ENCODE measurements at regions not wholly inside any gene's neighbourhood (a gene's known extent, or its start where the extent isn't known, plus 50 kb on each side); places are given as distances from the start of the nearest gene placed in this dataset.

DNA sequence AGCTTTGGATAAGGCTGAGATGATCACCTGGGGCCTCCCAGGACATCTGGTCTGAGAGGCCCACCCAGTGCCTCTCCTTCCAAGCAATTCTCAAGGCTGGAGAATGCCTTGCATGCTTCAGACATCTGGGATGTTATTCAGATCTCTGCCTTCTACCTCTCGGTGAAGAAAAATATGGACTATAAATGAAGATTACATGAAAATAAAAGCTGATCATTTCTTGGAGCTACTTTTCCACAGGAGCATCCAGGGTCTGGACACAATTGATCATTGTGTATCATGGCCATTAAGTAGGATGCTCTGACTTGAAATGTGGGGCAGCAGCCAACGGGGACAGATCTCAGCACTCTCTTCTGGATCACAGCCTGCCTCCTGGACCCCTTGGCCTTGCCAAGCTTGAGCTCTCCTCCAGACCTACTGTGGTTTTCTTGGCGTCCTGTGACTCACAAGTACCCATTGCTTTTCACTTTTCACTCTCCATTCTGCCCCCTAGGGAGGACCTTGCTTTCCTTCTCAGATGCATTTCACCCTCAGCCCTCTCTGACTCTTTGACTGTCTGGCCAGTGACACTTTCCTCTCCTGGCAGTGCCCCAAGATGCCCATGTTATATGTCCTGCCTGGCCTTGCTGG is 203.1 kb downstream of the INSIG2 start:
- no peak overlapping the region for H3K4me3 ChIP-seq (ENCODE audit: low read depth in 1 of 3, low read length in 3 of 3)
- TF ChIP-seq HNF4A (conservative IDR thresholded peaks at IDR 0.05) (no peak), JUND (IDR thresholded peaks at IDR 0.05) (no peak), EGR1 (IDR thresholded peaks at IDR 0.05; ENCODE audit: low read depth in 2 of 2) (no peak), FOXA2 (IDR thresholded peaks at IDR 0.05) (no peak), GABPA (IDR thresholded peaks at IDR 0.05 in 1 of 2, conservative IDR thresholded peaks at IDR 0.05 in 1 of 2) (no peak), RXRA (IDR thresholded peaks at IDR 0.05) (no peak), YY1 (IDR thresholded peaks at IDR 0.05) (no peak), TAF1 (conservative IDR thresholded peaks at IDR 0.05) (no peak)
- TF ChIP-seq, protein P1, sequence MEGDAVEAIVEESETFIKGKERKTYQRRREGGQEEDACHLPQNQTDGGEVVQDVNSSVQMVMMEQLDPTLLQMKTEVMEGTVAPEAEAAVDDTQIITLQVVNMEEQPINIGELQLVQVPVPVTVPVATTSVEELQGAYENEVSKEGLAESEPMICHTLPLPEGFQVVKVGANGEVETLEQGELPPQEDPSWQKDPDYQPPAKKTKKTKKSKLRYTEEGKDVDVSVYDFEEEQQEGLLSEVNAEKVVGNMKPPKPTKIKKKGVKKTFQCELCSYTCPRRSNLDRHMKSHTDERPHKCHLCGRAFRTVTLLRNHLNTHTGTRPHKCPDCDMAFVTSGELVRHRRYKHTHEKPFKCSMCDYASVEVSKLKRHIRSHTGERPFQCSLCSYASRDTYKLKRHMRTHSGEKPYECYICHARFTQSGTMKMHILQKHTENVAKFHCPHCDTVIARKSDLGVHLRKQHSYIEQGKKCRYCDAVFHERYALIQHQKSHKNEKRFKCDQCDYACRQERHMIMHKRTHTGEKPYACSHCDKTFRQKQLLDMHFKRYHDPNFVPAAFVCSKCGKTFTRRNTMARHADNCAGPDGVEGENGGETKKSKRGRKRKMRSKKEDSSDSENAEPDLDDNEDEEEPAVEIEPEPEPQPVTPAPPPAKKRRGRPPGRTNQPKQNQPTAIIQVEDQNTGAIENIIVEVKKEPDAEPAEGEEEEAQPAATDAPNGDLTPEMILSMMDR (IDR thresholded peaks at IDR 0.05; ENCODE audit: low read depth, low read length, missing input control), result no peak
- TF ChIP-seq, protein P2, sequence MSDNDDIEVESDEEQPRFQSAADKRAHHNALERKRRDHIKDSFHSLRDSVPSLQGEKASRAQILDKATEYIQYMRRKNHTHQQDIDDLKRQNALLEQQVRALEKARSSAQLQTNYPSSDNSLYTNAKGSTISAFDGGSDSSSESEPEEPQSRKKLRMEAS (IDR thresholded peaks at IDR 0.05), result no peak
- TF ChIP-seq, protein P3, sequence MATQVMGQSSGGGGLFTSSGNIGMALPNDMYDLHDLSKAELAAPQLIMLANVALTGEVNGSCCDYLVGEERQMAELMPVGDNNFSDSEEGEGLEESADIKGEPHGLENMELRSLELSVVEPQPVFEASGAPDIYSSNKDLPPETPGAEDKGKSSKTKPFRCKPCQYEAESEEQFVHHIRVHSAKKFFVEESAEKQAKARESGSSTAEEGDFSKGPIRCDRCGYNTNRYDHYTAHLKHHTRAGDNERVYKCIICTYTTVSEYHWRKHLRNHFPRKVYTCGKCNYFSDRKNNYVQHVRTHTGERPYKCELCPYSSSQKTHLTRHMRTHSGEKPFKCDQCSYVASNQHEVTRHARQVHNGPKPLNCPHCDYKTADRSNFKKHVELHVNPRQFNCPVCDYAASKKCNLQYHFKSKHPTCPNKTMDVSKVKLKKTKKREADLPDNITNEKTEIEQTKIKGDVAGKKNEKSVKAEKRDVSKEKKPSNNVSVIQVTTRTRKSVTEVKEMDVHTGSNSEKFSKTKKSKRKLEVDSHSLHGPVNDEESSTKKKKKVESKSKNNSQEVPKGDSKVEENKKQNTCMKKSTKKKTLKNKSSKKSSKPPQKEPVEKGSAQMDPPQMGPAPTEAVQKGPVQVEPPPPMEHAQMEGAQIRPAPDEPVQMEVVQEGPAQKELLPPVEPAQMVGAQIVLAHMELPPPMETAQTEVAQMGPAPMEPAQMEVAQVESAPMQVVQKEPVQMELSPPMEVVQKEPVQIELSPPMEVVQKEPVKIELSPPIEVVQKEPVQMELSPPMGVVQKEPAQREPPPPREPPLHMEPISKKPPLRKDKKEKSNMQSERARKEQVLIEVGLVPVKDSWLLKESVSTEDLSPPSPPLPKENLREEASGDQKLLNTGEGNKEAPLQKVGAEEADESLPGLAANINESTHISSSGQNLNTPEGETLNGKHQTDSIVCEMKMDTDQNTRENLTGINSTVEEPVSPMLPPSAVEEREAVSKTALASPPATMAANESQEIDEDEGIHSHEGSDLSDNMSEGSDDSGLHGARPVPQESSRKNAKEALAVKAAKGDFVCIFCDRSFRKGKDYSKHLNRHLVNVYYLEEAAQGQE (IDR thresholded peaks at IDR 0.05), result no peak
- TF ChIP-seq, protein P4, sequence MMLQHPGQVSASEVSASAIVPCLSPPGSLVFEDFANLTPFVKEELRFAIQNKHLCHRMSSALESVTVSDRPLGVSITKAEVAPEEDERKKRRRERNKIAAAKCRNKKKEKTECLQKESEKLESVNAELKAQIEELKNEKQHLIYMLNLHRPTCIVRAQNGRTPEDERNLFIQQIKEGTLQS (IDR thresholded peaks at IDR 0.05), result no peak
- DNase-seq (ENCODE audit: low spot score), result no peak
- H3K36me3 ChIP-seq (ENCODE audit: control insufficient read depth in 4 of 4, insufficient read depth in 3 of 4, low read depth in 1 of 4, low read length in 3 of 4), result no peaks in the 10 kb centered on the region
- H3K4me1 ChIP-seq (ENCODE audit: control insufficient read depth in 4 of 4, insufficient read depth in 4 of 4, low read length in 3 of 4), result no peaks in the 10 kb centered on the region
- H3K27me3 ChIP-seq (ENCODE audit: control insufficient read depth in 4 of 4, insufficient read depth in 4 of 4, low read length in 3 of 4), result peaks cover 0 to 2% (median 0%) of the 10 kb centered on the region in 4 donors
- 82% methylated on average over 3 of the region's 3 CpGs for WGBS
- H3K9me3 ChIP-seq (ENCODE audit: control insufficient read depth in 4 of 4, low read length in 3 of 4), result no peaks in the 10 kb centered on the region
- H3K9ac ChIP-seq (ENCODE audit: low read depth in 1 of 2, low read length in 2 of 2), result no peak overlapping the region
- no peak overlapping the region for H3K27ac ChIP-seq (ENCODE audit: low read depth in 1 of 2, low read length in 2 of 2)

DNA sequence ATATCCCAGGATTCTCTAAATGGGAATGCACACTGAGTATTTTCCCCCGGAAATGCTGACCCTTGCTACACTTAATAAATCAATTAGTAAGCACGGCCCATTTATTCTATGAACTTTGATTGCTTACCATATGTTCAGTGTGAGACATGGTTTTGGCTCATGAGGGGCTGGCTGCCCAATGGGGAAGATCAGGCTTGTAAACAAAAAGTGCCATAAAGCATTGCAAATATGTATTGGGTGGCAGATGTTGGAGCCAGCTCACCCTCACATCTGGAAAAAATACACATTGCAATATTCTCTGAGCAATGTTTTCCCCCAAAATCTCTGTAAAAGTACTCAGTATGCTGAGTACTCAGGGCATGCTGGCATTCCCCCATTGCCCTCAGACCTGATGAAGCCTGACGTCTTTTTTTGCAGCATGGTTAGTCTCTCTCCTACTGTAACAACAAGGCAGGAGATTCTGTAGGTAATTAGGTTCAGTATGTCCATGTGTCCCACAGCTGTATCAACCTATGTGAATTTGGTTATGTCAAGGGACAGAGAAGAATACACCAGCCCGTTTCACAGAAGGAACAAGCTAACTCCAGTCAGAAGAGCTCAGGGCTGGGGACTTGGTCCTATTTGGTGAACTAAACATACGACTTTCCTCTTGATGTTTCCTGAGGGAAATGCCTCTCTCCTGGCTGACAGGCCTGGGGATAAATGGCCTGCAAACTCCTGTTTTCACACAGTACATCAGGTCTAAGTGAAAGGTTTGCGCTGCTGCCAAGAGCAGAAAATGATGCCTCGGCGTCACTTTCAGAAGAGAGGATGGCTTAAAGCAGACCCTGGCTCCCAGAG is 202.4 kb downstream of the INSIG2 start:
- 81% methylated on average over 8 of the region's 8 CpGs for WGBS
- Histone ChIP-seq H3K9ac (ENCODE audit: low read depth in 1 of 2, low read length in 2 of 2) (no peak overlapping the region), H3K9me3 (ENCODE audit: control insufficient read depth in 4 of 4, low read length in 3 of 4) (no peaks in the 10 kb centered on the region), H3K27me3 (ENCODE audit: control insufficient read depth in 4 of 4, insufficient read depth in 4 of 4, low read length in 3 of 4) (peaks cover 0 to 2% (median 0%) of the 10 kb centered on the region in 4 donors), H3K36me3 (ENCODE audit: control insufficient read depth in 4 of 4, insufficient read depth in 3 of 4, low read depth in 1 of 4, low read length in 3 of 4) (no peaks in the 10 kb centered on the region), H3K4me1 (ENCODE audit: control insufficient read depth in 4 of 4, insufficient read depth in 4 of 4, low read length in 3 of 4) (no peaks in the 10 kb centered on the region), H3K4me3 (ENCODE audit: low read depth in 1 of 3, low read length in 3 of 3) (no peak overlapping the region), H3K27ac (ENCODE audit: low read depth in 1 of 2, low read length in 2 of 2) (no peak overlapping the region)
- TF ChIP-seq TAF1 (conservative IDR thresholded peaks at IDR 0.05) (no peak), HNF4G (IDR thresholded peaks at IDR 0.05) (no peak), JUND (IDR thresholded peaks at IDR 0.05) (no peak), NR2F2 (IDR thresholded peaks at IDR 0.05) (no peak), RXRA (IDR thresholded peaks at IDR 0.05) (no peak), SP1 (IDR thresholded peaks at IDR 0.05) (no peak), GABPA (IDR thresholded peaks at IDR 0.05 in 1 of 2, conservative IDR thresholded peaks at IDR 0.05 in 1 of 2) (no peak), HNF4A (conservative IDR thresholded peaks at IDR 0.05) (no peak), FOXA2 (IDR thresholded peaks at IDR 0.05) (no peak)
- TF ChIP-seq, protein P5, sequence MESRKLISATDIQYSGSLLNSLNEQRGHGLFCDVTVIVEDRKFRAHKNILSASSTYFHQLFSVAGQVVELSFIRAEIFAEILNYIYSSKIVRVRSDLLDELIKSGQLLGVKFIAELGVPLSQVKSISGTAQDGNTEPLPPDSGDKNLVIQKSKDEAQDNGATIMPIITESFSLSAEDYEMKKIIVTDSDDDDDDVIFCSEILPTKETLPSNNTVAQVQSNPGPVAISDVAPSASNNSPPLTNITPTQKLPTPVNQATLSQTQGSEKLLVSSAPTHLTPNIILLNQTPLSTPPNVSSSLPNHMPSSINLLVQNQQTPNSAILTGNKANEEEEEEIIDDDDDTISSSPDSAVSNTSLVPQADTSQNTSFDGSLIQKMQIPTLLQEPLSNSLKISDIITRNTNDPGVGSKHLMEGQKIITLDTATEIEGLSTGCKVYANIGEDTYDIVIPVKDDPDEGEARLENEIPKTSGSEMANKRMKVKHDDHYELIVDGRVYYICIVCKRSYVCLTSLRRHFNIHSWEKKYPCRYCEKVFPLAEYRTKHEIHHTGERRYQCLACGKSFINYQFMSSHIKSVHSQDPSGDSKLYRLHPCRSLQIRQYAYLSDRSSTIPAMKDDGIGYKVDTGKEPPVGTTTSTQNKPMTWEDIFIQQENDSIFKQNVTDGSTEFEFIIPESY (IDR thresholded peaks at IDR 0.05), result no peak
- TF ChIP-seq, protein P3 (IDR thresholded peaks at IDR 0.05), result no peak
- TF ChIP-seq, protein P2 (IDR thresholded peaks at IDR 0.05), result no peak
- DNase-seq (ENCODE audit: low spot score), result no peak

Data from liver (tissue), 8 donors.